Renal cortical epithelial cell (primary cell): ENCODE measurements at regions not wholly inside any gene's neighbourhood (a gene's known extent, or its start where the extent isn't known, plus 50 kb on each side); places are given as distances from the start of the nearest gene placed in this dataset.

ENCODE experiments used
- DNase-seq: peaks from one replicate; pipeline ENCODE4 v3.0.0-alpha.2; 2011; ENCODE audit warnings: low read depth

- DNase-seq = no peak
Observed at GRCh38 chr12:131477613-131478012, 233.3 kb upstream of the SFSWAP start.

- DNase-seq = no peak
Observed at GRCh38 chr12:131478468-131478867, 232.4 kb upstream of the SFSWAP start.

GRCh38 chr12:131482199-131482598, 228.7 kb upstream of the SFSWAP start:
- no peak for DNase-seq

GRCh38 chr12:131482686-131483085, 228.2 kb upstream of the SFSWAP start:
- no peak for DNase-seq

- no peak for DNase-seq
Observed at GRCh38 chr12:131486451-131487230, 224.2 kb upstream of the SFSWAP start.

GRCh38 chr12:131487388-131488124, 223.3 kb upstream of the SFSWAP start:
- peak; percentile 19 for DNase-seq

GRCh38 chr12:131489718-131490117, 221.2 kb upstream of the SFSWAP start:
- no peak for DNase-seq

- no peak for DNase-seq
Observed at GRCh38 chr12:131491155-131491554, 219.7 kb upstream of the SFSWAP start.

GRCh38 chr12:131491916-131492490, 218.9 kb upstream of the SFSWAP start:
- DNase-seq = no peak

GRCh38 chr12:131493068-131493826, 217.6 kb upstream of the SFSWAP start:
- DNase-seq = no peak

- no peak for DNase-seq
Observed at GRCh38 chr12:131494216-131494615, 216.7 kb upstream of the SFSWAP start.

GRCh38 chr12:131494741-131495524, 216.0 kb upstream of the SFSWAP start:
- no peak for DNase-seq

GRCh38 chr12:131497966-131498365, 212.9 kb upstream of the SFSWAP start:
- DNase-seq = no peak

GRCh38 chr12:131499160-131499863, 211.6 kb upstream of the SFSWAP start:
- no peak for DNase-seq

GRCh38 chr12:131499864-131500190, 211.1 kb upstream of the SFSWAP start:
- DNase-seq = no peak

GRCh38 chr12:131500564-131500963, 210.3 kb upstream of the SFSWAP start:
- DNase-seq = no peak

- no peak for DNase-seq
Observed at GRCh38 chr12:131505561-131505960, 205.3 kb upstream of the SFSWAP start.

GRCh38 chr12:131506426-131506825, 204.5 kb upstream of the SFSWAP start:
- DNase-seq = no peak

GRCh38 chr12:131507094-131507493, 203.8 kb upstream of the SFSWAP start:
- no peak for DNase-seq

- DNase-seq = no peak
Observed at GRCh38 chr12:131507881-131508280, 203.0 kb upstream of the SFSWAP start.

GRCh38 chr12:131509701-131510100, 201.2 kb upstream of the SFSWAP start:
- DNase-seq = no peak
